Ovary (tissue), 7 donors: ENCODE measurements at regions not wholly inside any gene's neighbourhood (a gene's known extent, or its start where the extent isn't known, plus 50 kb on each side); places are given as distances from the start of the nearest gene placed in this dataset.

ENCODE experiments used
- DNase-seq, 5 donors: peaks; one replicate each; pipeline ENCODE4 v3.0.0-alpha.2; 2019 to 2020
- H3K27ac ChIP-seq, 2 donors: fragments of 200-600 bp; one replicate each; pipeline versions ENCODE4 v1.5.1 to v1.8.0; 2019 to 2022
- H3K27me3 ChIP-seq: fragments of 200-600 bp; one replicate; pipeline ENCODE4 v1.8.0; 2022
- H3K36me3 ChIP-seq: fragments of 200-600 bp; sonication (generic); one replicate; pipeline ENCODE4 v1.5.1; 2019
- H3K4me1 ChIP-seq: one replicate; pipeline ENCODE4 v1.8.1; 2013; ENCODE audit warnings: mild to moderate bottlenecking, moderate library complexity; ENCODE audit not compliant: insufficient read depth
- H3K4me3 ChIP-seq: fragments of 200-600 bp; sonication (generic); one replicate; pipeline ENCODE4 v1.5.1; 2017
- H3K9me3 ChIP-seq, 2 donors: fragments of 200-600 bp in 1 of 2; sonication (generic) in 1 of 2; one replicate each; pipeline versions ENCODE4 v1.5.1 to v1.8.1; 2013 to 2019; ENCODE audit warnings: mild to moderate bottlenecking in 1 of 2, moderate library complexity in 1 of 2
- CTCF ChIP-seq, 3 donors: fragments of 450-650 bp in 2 of 3; fragments of 200-600 bp in 1 of 3; IDR thresholded peaks; one replicate each; pipeline versions ENCODE4 v1.5.1 to v1.8.0; 2016 to 2022; ENCODE audit warnings: antibody characterized with exemption in 3 of 3, mild to moderate bottlenecking in 1 of 3
- EP300 ChIP-seq: sonication (generic); formaldehyde crosslinking; IDR thresholded peaks from one replicate; pipeline ENCODE4 v1.6.1; 2017; ENCODE audit warnings: antibody characterized with exemption
- POLR2A ChIP-seq: fragments of 450-650 bp; IDR thresholded peaks from one replicate; pipeline ENCODE4 v1.6.1; 2017; ENCODE audit warnings: antibody characterized with exemption, mild to moderate bottlenecking, moderate library complexity
- WGBS, 3 donors: extraction: QIAGEN DNeasy Blood & Tissue Kit in 1 of 3; methylation state at CpG; one replicate each; pipeline versions ENCODE4 v1.1.5 to v1.1.7; 2013 to 2017; 5-methylcytosine and 5-hydroxymethylcytosine counted together
- intact Hi-C, 4 donors: fragments of 100-400 bp; cut with DNase I; formaldehyde crosslinking; loops; one replicate each; pipeline versions ENCODE4 v1.11.0 to v1.15.1; 2022 to 2023
- donor health status: DM: no; HTN: no; CAD: no; lungs with moderate emphysema.
- donor health status: DM: no; HTN: no; CAD: no.
- donor health status: Bipolar disorder and iron deficiency.
- donor health status: DM: no; HTN: no; CAD: no.
- donor health status: DM: yes; HTN: yes; CAD: no.

DNA sequence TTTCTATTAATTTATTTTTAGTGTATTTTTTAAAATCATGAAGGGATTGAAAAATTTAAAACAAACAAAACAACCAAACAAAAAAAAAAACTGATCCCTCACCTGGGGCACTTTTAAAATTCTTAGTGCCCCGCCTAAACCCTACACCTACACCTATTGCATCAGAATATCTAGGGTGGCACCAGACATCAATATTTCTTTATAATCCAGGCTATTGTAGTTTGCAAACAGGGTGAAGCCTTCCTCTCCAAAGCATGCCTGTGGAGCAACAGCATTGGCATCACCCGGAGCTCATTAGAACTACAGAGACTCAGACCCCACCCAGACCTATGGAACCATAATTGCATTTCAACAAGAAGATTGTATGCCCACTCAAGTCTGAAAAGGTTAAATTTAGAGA lies 54.9 kb upstream of the ACP3 start:
- intact Hi-C loops, result no loop called here
- Histone ChIP-seq H3K36me3 (no peaks in the 10 kb centered on the region), H3K4me3 (no peak overlapping the region), H3K4me1 (no peaks in the 10 kb centered on the region), H3K9me3 (no peaks in the 10 kb centered on the region), H3K27ac (no peak overlapping the region), H3K27me3 (no peaks in the 10 kb centered on the region)
- no peak for DNase-seq
- 90 to 95% (median 93%) methylated on average over 2 of the region's 2 CpGs for WGBS, 3 donors
- TF ChIP-seq POLR2A, result no peak
- TF ChIP-seq EP300, result no peak
- no peak for TF ChIP-seq CTCF (IDR thresholded peaks at IDR 0.05)

GRCh38 chr3:132262956-132263355 lies 54.3 kb upstream of the ACP3 start:
- intact Hi-C loops, result no loop called here
- H3K9me3 ChIP-seq, result no peaks in the 10 kb centered on the region

DNA sequence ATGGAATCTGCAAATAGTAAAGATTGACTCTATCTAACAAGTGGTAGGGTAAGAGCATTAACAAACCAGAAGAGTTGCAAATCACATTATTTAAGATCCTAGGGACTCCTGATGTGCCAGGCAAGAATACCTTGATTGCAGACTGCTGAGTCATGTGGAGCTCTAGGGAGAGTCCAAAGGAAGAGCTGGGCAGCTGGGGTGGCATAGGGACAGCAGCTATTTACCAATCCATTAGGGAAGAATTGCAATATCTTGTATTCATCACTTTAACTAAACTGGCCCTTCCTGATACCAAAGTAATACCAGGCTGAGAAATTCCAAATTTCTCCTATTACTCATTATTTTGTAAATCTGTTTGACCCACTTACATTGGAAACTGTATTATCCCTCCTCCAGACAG lies 52.2 kb upstream of the ACP3 start:
- no peak for TF ChIP-seq EP300
- no peak for TF ChIP-seq CTCF (IDR thresholded peaks at IDR 0.05)
- TF ChIP-seq POLR2A, result no peak
- H3K4me1 ChIP-seq, result no peaks in the 10 kb centered on the region

More at GRCh38 chr3:132262956-132263355, 54.3 kb upstream of the ACP3 start:
- no peak for DNase-seq
- 90 to 94% (median 94%) methylated on average over 2 of the region's 2 CpGs for WGBS, 3 donors
- Histone ChIP-seq H3K4me3 (no peak overlapping the region), H3K27ac (no peak overlapping the region), H3K4me1 (no peaks in the 10 kb centered on the region), H3K27me3 (no peaks in the 10 kb centered on the region), H3K36me3 (no peaks in the 10 kb centered on the region)
- TF ChIP-seq EP300, result no peak
- no peak for TF ChIP-seq CTCF (IDR thresholded peaks at IDR 0.05)
- TF ChIP-seq POLR2A, result no peak

GRCh38 chr3:132265488-132265887 lies 51.7 kb upstream of the ACP3 start:
- Histone ChIP-seq H3K4me1 (no peaks in the 10 kb centered on the region), H3K36me3 (no peaks in the 10 kb centered on the region), H3K27ac (no peak overlapping the region), H3K9me3 (no peaks in the 10 kb centered on the region), H3K27me3 (no peaks in the 10 kb centered on the region), H3K4me3 (no peak overlapping the region)
- WGBS, 3 donors, result 88 to 97% (median 90%) methylated on average over 3 of the region's 3 CpGs
- intact Hi-C loops, result no loop called here
- TF ChIP-seq CTCF (IDR thresholded peaks at IDR 0.05) (no peak), EP300 (no peak), POLR2A (no peak)
- DNase-seq, result no peak

More for the DNA sequence above, 52.2 kb upstream of the ACP3 start:
- no peak overlapping the region for H3K27ac ChIP-seq
- no peak for DNase-seq
- H3K9me3 ChIP-seq, result no peaks in the 10 kb centered on the region
- intact Hi-C loops, result no loop called here
- no peak overlapping the region for H3K4me3 ChIP-seq
- H3K27me3 ChIP-seq, result no peaks in the 10 kb centered on the region
- no peaks in the 10 kb centered on the region for H3K36me3 ChIP-seq
